ENCODE measurements at regions not wholly inside any gene's neighbourhood (a gene's known extent, or its start where the extent isn't known, plus 50 kb on each side); places are given as distances from the start of the nearest gene placed in this dataset.
A peak's percentile ranks its signal among the peaks of the same experiment; 100 is the strongest.

DNA sequence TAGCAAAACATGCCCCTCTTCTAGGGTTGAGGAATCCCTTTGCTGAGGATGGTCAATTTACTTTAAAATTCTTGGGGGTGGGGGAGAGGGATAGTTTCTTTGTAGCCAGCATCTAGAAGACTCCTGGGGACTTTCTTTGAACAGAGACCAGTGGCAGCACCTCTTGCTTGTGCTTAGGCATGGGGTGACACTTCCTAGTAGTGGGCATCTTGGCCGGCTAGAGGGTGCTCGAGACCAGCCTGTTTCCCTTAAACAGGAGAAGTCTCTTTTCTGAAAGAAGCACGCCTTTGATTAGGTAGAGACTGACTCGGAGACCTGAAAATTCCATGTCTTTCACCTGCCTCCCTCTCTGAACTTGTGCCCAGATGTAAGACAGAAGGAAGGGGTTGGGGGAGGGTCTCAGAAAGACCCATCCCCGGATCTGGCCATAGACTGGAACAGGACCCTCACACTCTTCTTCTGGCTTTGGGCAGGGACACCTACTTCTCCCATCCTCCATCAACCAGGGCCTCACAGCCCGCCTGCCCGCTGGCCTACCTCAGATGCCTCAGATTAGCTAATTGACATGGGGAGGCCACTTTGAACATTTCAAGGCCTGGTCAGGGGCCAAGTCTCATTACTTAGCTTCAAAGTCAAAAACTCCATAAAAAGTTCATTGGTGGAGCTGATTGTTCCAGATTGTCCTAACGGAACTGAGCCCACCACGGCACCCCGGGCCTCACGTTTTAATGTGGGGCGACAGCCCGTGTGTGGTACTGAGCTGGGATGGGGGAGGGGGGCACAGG, 172.2 kb downstream of the CDC5L start:
- TF ChIP-seq TCF7L2 (IDR thresholded peaks at IDR 0.05; ENCODE audit: borderline replicate concordance, low read depth, low read length) (peak; percentile 60), SP2 (tag by site-specific recombination; IDR thresholded peaks at IDR 0.05) (no peak), ZNF133 (tag by site-specific recombination; IDR thresholded peaks at IDR 0.05) (no peak), ZNF24 (tag by site-specific recombination; IDR thresholded peaks at IDR 0.05) (no peak), ZNF274 (IDR thresholded peaks at IDR 0.05; ENCODE audit: low read length) (no peak), ZNF274 (tag by site-specific recombination; IDR thresholded peaks at IDR 0.05; ENCODE audit: borderline replicate concordance) (no peak), ZNF639 (tag by site-specific recombination; IDR thresholded peaks at IDR 0.05) (no peak), ZSCAN30 (tag by site-specific recombination; IDR thresholded peaks at IDR 0.05) (no peak; the same call in 1 of the 2 replicates), ZNF19 (tag by site-specific recombination; IDR thresholded peaks at IDR 0.05; ENCODE audit: low read depth) (no peak), ZSCAN18 (tag by site-specific recombination; IDR thresholded peaks at IDR 0.05) (no peak), ZNF16 (tag by site-specific recombination; IDR thresholded peaks at IDR 0.05; ENCODE audit: low read depth) (no peak), CTCF (tag by site-specific recombination; IDR thresholded peaks at IDR 0.05) (no peak), ZBTB11 (tag by site-specific recombination; conservative IDR thresholded peaks at IDR 0.05; ENCODE audit: low read depth) (no peak), ZNF121 (tag by site-specific recombination; IDR thresholded peaks at IDR 0.05) (no peak)
- TF ChIP-seq, protein P1, sequence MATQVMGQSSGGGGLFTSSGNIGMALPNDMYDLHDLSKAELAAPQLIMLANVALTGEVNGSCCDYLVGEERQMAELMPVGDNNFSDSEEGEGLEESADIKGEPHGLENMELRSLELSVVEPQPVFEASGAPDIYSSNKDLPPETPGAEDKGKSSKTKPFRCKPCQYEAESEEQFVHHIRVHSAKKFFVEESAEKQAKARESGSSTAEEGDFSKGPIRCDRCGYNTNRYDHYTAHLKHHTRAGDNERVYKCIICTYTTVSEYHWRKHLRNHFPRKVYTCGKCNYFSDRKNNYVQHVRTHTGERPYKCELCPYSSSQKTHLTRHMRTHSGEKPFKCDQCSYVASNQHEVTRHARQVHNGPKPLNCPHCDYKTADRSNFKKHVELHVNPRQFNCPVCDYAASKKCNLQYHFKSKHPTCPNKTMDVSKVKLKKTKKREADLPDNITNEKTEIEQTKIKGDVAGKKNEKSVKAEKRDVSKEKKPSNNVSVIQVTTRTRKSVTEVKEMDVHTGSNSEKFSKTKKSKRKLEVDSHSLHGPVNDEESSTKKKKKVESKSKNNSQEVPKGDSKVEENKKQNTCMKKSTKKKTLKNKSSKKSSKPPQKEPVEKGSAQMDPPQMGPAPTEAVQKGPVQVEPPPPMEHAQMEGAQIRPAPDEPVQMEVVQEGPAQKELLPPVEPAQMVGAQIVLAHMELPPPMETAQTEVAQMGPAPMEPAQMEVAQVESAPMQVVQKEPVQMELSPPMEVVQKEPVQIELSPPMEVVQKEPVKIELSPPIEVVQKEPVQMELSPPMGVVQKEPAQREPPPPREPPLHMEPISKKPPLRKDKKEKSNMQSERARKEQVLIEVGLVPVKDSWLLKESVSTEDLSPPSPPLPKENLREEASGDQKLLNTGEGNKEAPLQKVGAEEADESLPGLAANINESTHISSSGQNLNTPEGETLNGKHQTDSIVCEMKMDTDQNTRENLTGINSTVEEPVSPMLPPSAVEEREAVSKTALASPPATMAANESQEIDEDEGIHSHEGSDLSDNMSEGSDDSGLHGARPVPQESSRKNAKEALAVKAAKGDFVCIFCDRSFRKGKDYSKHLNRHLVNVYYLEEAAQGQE (tag by site-specific recombination; IDR thresholded peaks at IDR 0.05), result no peak
